ENCODE measurements at regions not wholly inside any gene's neighbourhood (a gene's known extent, or its start where the extent isn't known, plus 50 kb on each side); places are given as distances from the start of the nearest gene placed in this dataset.

DNA sequence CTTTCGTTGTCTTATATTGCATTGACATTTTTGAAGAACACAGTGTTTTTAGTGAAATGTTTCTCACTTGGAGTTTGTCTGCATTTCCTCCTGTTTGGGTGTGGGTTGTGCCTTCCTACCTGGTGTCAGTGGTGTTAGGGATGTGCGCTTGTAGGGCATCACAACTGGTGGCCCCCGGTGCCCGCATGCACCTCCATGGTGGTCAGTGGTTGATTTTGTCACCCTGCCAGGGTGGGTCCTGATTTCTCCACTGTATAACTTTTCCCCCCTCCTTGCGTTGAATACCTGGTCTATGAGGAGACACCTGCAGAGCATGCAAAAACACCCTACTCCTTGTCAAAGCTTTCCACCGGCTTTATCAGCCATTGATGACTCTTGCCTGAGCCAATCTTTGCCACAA, 132.9 kb downstream of the BARX1 start:
- 81 to 84% (median 81%) methylated on average over 6 of the region's 6 CpGs for WGBS, 3 donors
- Histone ChIP-seq H3K9me3 (no peaks in the 10 kb centered on the region), H3K4me1 (ENCODE audit: insufficient read depth) (no peaks in the 10 kb centered on the region), H3K27me3 (no peaks in the 10 kb centered on the region), H3K27ac (no peak overlapping the region), H3K36me3 (no peaks in the 10 kb centered on the region), H3K4me3 (no peak overlapping the region)
- intact Hi-C loops (cut with DNase I), result no loop called here
- TF ChIP-seq, protein P1, sequence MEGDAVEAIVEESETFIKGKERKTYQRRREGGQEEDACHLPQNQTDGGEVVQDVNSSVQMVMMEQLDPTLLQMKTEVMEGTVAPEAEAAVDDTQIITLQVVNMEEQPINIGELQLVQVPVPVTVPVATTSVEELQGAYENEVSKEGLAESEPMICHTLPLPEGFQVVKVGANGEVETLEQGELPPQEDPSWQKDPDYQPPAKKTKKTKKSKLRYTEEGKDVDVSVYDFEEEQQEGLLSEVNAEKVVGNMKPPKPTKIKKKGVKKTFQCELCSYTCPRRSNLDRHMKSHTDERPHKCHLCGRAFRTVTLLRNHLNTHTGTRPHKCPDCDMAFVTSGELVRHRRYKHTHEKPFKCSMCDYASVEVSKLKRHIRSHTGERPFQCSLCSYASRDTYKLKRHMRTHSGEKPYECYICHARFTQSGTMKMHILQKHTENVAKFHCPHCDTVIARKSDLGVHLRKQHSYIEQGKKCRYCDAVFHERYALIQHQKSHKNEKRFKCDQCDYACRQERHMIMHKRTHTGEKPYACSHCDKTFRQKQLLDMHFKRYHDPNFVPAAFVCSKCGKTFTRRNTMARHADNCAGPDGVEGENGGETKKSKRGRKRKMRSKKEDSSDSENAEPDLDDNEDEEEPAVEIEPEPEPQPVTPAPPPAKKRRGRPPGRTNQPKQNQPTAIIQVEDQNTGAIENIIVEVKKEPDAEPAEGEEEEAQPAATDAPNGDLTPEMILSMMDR (IDR thresholded peaks at IDR 0.05), result no peak
- no peak for TF ChIP-seq POLR2A (IDR thresholded peaks at IDR 0.05)
- TF ChIP-seq EP300 (IDR thresholded peaks at IDR 0.05), result no peak
- DNase-seq, result no peak

DNA sequence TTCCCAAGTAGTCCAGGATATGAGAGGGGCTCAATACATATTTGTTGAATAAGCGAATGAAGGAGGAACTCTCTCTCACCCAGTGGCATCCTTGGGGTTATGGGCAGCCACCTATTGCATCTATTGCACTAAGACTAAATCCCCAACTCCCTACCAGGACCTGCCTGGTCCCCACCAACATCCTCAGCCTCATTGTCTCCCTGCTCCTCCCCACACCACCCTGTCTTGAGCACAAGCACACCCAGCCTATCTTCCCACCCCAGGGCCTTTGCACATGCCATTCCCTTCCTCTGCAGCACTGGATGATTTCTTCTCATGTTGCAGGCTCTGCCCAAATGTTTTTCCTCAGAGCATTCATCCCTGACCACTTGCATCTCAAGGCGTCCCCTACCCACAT, 133.8 kb downstream of the BARX1 start:
- TF ChIP-seq EP300 (IDR thresholded peaks at IDR 0.05) (no peak), POLR2A (IDR thresholded peaks at IDR 0.05) (no peak)
- TF ChIP-seq, protein P1 (IDR thresholded peaks at IDR 0.05), result no peak
- Histone ChIP-seq H3K36me3 (no peaks in the 10 kb centered on the region), H3K4me3 (no peak overlapping the region), H3K27ac (no peak overlapping the region), H3K27me3 (no peaks in the 10 kb centered on the region), H3K9me3 (no peaks in the 10 kb centered on the region), H3K4me1 (ENCODE audit: insufficient read depth) (no peaks in the 10 kb centered on the region)
- WGBS, 3 donors, result 82 to 93% (median 88%) methylated on average over 2 of the region's 2 CpGs
- no peak for DNase-seq
- intact Hi-C loops (cut with DNase I), result no loop called here

GRCh38 chr9:93820667-93821306, 134.4 kb downstream of the BARX1 start:
- H3K27ac ChIP-seq, result no peak overlapping the region
- H3K27me3 ChIP-seq, result no peaks in the 10 kb centered on the region
- H3K4me1 ChIP-seq (ENCODE audit: insufficient read depth), result no peaks in the 10 kb centered on the region
- TF ChIP-seq EP300 (IDR thresholded peaks at IDR 0.05) (no peak), POLR2A (IDR thresholded peaks at IDR 0.05) (no peak)
- TF ChIP-seq, protein P1 (IDR thresholded peaks at IDR 0.05), result no peak
- no peaks in the 10 kb centered on the region for H3K9me3 ChIP-seq
- DNase-seq, result no peak
- intact Hi-C loops (cut with DNase I), result no loop called here
- H3K4me3 ChIP-seq, result no peak overlapping the region
- WGBS, 3 donors, result 52 to 55% (median 55%) methylated on average over 6 of the region's 6 CpGs
- H3K36me3 ChIP-seq, result no peaks in the 10 kb centered on the region

DNA sequence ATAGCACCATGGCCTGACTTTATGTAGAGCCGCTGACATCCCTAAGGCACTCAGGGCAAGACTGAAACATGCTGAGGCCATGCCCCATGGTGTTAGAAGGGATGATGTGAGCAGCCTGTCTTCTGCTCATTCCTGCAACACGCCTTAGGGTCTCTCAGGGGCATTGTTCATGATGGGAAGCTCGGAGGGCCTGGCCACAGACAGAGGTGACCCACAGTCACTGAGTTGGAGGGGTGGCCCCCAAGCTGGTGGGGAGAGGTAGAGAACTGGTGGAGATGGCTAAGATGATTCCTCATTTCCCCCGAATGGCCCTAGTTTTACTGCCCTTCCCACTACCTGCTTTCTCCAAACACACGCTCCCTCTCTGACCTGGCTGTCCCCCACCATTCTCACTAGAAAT, 135.2 kb downstream of the BARX1 start:
- no peak for DNase-seq
- 84 to 91% (median 85%) methylated on average over 5 of the region's 5 CpGs for WGBS, 3 donors
- Histone ChIP-seq H3K36me3 (no peaks in the 10 kb centered on the region), H3K27ac (no peak overlapping the region), H3K9me3 (no peaks in the 10 kb centered on the region), H3K4me3 (no peak overlapping the region), H3K4me1 (ENCODE audit: insufficient read depth) (no peaks in the 10 kb centered on the region), H3K27me3 (no peaks in the 10 kb centered on the region)
- TF ChIP-seq, protein P1 (IDR thresholded peaks at IDR 0.05), result no peak
- no peak for TF ChIP-seq EP300 (IDR thresholded peaks at IDR 0.05)
- TF ChIP-seq POLR2A (IDR thresholded peaks at IDR 0.05), result no peak
- intact Hi-C loops (cut with DNase I), result no loop called here

Data from ovary (tissue), 7 donors.